Smooth muscle cell (in vitro differentiated cells): ENCODE measurements at regions not wholly inside any gene's neighbourhood (a gene's known extent, or its start where the extent isn't known, plus 50 kb on each side); places are given as distances from the start of the nearest gene placed in this dataset.

Experiments used
- DNase-seq: peaks from one replicate; lab custom pipeline; 2025; ENCODE audit not compliant: unreplicated experiment; lab: John Stamatoyannopoulos, UW
- H2AFZ ChIP-seq: fragments of 200-600 bp; sonication (generic); 2 replicates; pipeline ENCODE4 v1.6.0; 2016; ENCODE audit warnings: antibody characterized with exemption, low read depth, mild to moderate bottlenecking
- H3F3A ChIP-seq: fragments of 200-600 bp; sonication (generic); 2 replicates; pipeline ENCODE4 v1.6.0; 2017; ENCODE audit warnings: antibody characterized with exemption, low read depth
- H3K27ac ChIP-seq: fragments of 200-600 bp; sonication (generic); 2 replicates; pipeline ENCODE4 v1.5.1; 2016; ENCODE audit warnings: low read depth, mild to moderate bottlenecking
- H3K27me3 ChIP-seq: fragments of 200-600 bp; sonication (generic); 2 replicates; pipeline ENCODE4 v1.6.1; 2016; ENCODE audit warnings: low read depth, mild to moderate bottlenecking
- H3K36me3 ChIP-seq: fragments of 200-600 bp; sonication (generic); 2 replicates; pipeline ENCODE4 v1.5.1; 2016; ENCODE audit warnings: low read depth
- H3K4me1 ChIP-seq: fragments of 200-600 bp; sonication (generic); 2 replicates; pipeline ENCODE4 v1.5.1; 2016; ENCODE audit warnings: low read depth
- H3K4me2 ChIP-seq: fragments of 200-600 bp; sonication (generic); 2 replicates; pipeline ENCODE4 v1.6.0; 2016; ENCODE audit warnings: mild to moderate bottlenecking
- H3K4me3 ChIP-seq: fragments of 200-600 bp; sonication (generic); 2 replicates; pipeline ENCODE4 v1.5.1; 2016; ENCODE audit warnings: mild to moderate bottlenecking
- H3K79me2 ChIP-seq: fragments of 200-600 bp; sonication (generic); 2 replicates; pipeline ENCODE4 v1.6.0; 2016; ENCODE audit warnings: low read depth, mild to moderate bottlenecking
- H3K9ac ChIP-seq: fragments of 200-600 bp; sonication (generic); 2 replicates; pipeline ENCODE4 v1.6.0; 2016; ENCODE audit warnings: low read depth
- H3K9me3 ChIP-seq: fragments of 200-600 bp; sonication (generic); replicated peaks from 2 replicates; pipeline ENCODE4 v1.5.1; 2016; ENCODE audit warnings: low read depth
- H4K20me1 ChIP-seq: fragments of 200-600 bp; sonication (generic); 2 replicates; pipeline ENCODE4 v1.6.0; 2016; ENCODE audit warnings: low read depth
- CTCF ChIP-seq: fragments of 200-600 bp; sonication (generic); IDR thresholded peaks from 2 replicates; pipeline ENCODE4 v1.5.1; 2017; ENCODE audit warnings: borderline replicate concordance, mild to moderate bottlenecking, antibody characterized with exemption; ENCODE audit not compliant: insufficient read depth, poor library complexity, severe bottlenecking
- WGBS: methylation state at CpG from one replicate; pipeline ENCODE4 v1.1.7; 2016; ENCODE audit warnings: low lambda C conversion rate; 5-methylcytosine and 5-hydroxymethylcytosine counted together

GRCh38 chr5:9850456-9850855 lies 220.3 kb upstream of the TAS2R1 start:
- Histone ChIP-seq H3K4me2 (no peak overlapping the region), H3K36me3 (no peaks in the 10 kb centered on the region), H2AFZ (no peak overlapping the region), H3K9ac (no peak overlapping the region), H4K20me1 (no peaks in the 10 kb centered on the region), H3K4me1 (no peaks in the 10 kb centered on the region), H3K4me3 (no peak overlapping the region), H3K27me3 (no peaks in the 10 kb centered on the region), H3F3A (no peaks in the 10 kb centered on the region), H3K79me2 (no peaks in the 10 kb centered on the region), H3K9me3 (no peaks in the 10 kb centered on the region), H3K27ac (no peak overlapping the region)
- no peak for DNase-seq
- no peak for TF ChIP-seq CTCF
- WGBS: 89% methylated on average over 5 of the region's 5 CpGs

DNA sequence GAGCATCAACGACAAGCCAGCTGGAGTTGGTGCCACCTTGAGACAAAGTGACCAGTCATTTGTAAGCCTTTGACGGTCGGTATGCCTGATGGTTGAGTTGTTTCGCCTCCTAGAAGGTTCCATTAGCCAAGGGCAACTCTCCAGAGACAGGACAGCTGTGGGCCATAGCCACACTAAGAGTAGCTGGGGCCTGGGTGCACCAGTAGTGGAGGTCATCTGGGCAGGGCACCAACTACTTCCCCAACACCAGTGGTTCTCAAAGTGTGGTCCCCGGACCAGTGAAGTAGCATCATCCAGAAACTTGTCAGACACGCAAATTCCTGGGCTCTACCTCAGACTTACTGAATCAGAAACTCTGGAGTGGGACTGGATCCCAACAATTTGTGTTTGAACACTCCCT lies 217.5 kb upstream of the TAS2R1 start:
- H3K4me3 ChIP-seq: no peak overlapping the region
- no peaks in the 10 kb centered on the region for H3K36me3 ChIP-seq
- no peaks in the 10 kb centered on the region for H3K4me1 ChIP-seq
- WGBS: 92% methylated on average over 6 of the region's 6 CpGs
- H3K4me2 ChIP-seq: no peak overlapping the region
- no peaks in the 10 kb centered on the region for H4K20me1 ChIP-seq
- no peak overlapping the region for H3K27ac ChIP-seq
- no peaks in the 10 kb centered on the region for H3K79me2 ChIP-seq
- H3K27me3 ChIP-seq: no peaks in the 10 kb centered on the region
- H3F3A ChIP-seq: no peaks in the 10 kb centered on the region
- TF ChIP-seq CTCF: no peak
- DNase-seq: no peak
- H3K9me3 ChIP-seq: no peaks in the 10 kb centered on the region
- no peak overlapping the region for H2AFZ ChIP-seq
- H3K9ac ChIP-seq: no peak overlapping the region

GRCh38 chr5:9845185-9845584 lies 215.0 kb upstream of the TAS2R1 start:
- Histone ChIP-seq H3K4me3 (no peak overlapping the region), H3K9ac (no peak overlapping the region), H4K20me1 (no peaks in the 10 kb centered on the region), H3K79me2 (no peaks in the 10 kb centered on the region), H3K36me3 (no peaks in the 10 kb centered on the region), H3K4me2 (no peak overlapping the region), H3K27ac (no peak overlapping the region), H3K27me3 (no peaks in the 10 kb centered on the region), H3K4me1 (no peaks in the 10 kb centered on the region), H2AFZ (no peak overlapping the region), H3K9me3 (peaks cover 5% of the 10 kb centered on the region), H3F3A (no peaks in the 10 kb centered on the region)
- WGBS: 61% methylated on average over 2 of the region's 2 CpGs
- no peak for TF ChIP-seq CTCF
- no peak for DNase-seq

DNA sequence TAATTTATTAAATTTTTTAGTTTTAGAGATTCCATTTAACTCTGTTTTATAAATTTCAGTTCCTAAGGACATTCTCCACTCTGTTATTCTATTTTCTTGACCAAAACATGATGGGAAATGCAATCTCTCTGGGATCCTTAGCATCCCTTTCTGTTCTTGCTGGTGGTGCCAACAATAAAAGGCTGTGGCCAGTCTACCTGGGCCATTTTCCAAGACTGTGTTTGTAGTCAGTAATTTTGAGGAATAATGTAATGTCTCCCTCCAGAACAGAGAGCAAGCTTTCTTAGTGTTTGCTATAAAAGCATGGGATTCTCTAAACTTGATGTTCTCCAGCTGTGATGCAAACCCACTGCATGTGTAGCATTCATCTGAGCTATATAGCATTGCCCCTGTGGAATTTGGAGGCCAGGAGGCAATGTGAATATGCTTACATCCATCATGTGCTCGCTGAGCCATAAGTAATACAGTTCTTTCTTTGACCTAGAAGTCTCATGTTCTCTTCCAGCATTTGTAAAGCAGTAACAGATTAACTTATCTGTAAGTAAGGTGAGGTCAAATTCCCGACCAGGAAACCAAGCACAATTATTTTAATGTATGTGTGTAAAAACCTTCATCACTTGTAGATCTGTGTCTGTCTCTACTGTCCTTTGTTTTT lies 211.5 kb upstream of the TAS2R1 start:
- Histone ChIP-seq H3F3A (no peaks in the 10 kb centered on the region), H3K9ac (no peak overlapping the region), H3K79me2 (no peaks in the 10 kb centered on the region), H3K27me3 (no peaks in the 10 kb centered on the region), H3K27ac (no peak overlapping the region), H2AFZ (no peak overlapping the region), H4K20me1 (no peaks in the 10 kb centered on the region), H3K4me2 (no peak overlapping the region), H3K4me1 (no peaks in the 10 kb centered on the region), H3K4me3 (no peak overlapping the region), H3K36me3 (no peaks in the 10 kb centered on the region), H3K9me3 (peaks cover 5% of the 10 kb centered on the region)
- no peak for TF ChIP-seq CTCF
- WGBS: 94% methylated on average over 2 of the region's 2 CpGs
- DNase-seq: no peak
